Vagina (tissue), 2 donors: ENCODE measurements at regions not wholly inside any gene's neighbourhood (a gene's known extent, or its start where the extent isn't known, plus 50 kb on each side); places are given as distances from the start of the nearest gene placed in this dataset.

Experiments used
- POLR2A ChIP-seq, 2 donors: fragments of 450-650 bp; IDR thresholded peaks; one replicate each; pipeline ENCODE4 v1.6.1; 2017; ENCODE audit warnings: antibody characterized with exemption in 2 of 2, mild to moderate bottlenecking in 2 of 2, moderate library complexity in 2 of 2
- TF ChIP-seq, protein P1 (sequence below), 3 experiments: fragments of 450-650 bp in 2 of 3; fragments of 200-600 bp in 1 of 3; sonication (generic) in 1 of 3; IDR thresholded peaks; one replicate each; pipeline ENCODE4 v1.5.1; 2017 to 2019; ENCODE audit warnings: antibody characterized with exemption in 3 of 3, mild to moderate bottlenecking in 2 of 3, moderate library complexity in 2 of 3

DNA sequence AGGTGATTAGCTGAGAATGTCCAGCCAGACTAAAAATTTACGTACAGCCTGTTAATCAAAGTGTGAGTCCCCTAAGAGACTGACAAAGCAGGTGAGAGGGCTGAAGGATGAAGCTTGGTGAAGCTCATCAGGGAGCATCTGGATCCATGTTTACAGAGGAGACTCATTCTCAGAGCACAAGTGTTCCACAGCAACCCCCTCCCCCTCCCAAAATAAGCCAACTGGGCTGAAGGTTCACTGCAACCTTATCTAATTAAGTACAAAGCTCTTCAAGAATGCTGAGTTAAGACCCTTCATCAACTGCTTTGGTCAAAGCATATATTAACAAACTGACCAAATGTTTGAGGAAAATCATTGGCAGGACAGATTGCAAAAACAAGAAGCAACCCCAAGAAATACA is 262.6 kb upstream of the ZNF385D start:
- TF ChIP-seq, protein P1, sequence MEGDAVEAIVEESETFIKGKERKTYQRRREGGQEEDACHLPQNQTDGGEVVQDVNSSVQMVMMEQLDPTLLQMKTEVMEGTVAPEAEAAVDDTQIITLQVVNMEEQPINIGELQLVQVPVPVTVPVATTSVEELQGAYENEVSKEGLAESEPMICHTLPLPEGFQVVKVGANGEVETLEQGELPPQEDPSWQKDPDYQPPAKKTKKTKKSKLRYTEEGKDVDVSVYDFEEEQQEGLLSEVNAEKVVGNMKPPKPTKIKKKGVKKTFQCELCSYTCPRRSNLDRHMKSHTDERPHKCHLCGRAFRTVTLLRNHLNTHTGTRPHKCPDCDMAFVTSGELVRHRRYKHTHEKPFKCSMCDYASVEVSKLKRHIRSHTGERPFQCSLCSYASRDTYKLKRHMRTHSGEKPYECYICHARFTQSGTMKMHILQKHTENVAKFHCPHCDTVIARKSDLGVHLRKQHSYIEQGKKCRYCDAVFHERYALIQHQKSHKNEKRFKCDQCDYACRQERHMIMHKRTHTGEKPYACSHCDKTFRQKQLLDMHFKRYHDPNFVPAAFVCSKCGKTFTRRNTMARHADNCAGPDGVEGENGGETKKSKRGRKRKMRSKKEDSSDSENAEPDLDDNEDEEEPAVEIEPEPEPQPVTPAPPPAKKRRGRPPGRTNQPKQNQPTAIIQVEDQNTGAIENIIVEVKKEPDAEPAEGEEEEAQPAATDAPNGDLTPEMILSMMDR (IDR thresholded peaks at IDR 0.05): no peak
- TF ChIP-seq POLR2A (IDR thresholded peaks at IDR 0.05): no peak
